ENCODE measurements at regions not wholly inside any gene's neighbourhood (a gene's known extent, or its start where the extent isn't known, plus 50 kb on each side); places are given as distances from the start of the nearest gene placed in this dataset.

DNA sequence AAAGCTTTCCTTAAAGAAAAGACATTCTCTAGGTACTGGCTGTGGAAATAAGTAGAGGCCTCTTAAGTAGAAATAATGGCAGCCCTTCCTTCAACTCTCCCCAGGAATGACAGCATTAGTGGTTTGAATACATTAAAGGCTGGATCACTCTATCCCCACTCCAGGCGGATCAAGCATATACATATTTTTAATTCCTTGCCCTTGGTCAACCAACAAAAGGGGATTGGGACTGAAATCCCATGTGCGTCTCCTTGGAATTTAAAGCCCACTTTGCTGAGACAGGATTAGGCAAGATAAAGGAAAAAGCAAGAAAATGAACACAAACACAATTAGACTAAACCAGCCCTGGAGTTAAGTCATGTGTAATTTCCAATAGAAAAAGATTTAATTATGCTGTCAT lies 391.3 kb downstream of the PPP1R2C start:
- Histone ChIP-seq H3K4me1 (ENCODE audit: control insufficient read depth, insufficient read depth, low read length) (no peaks in the 10 kb centered on the region), H3K27ac (ENCODE audit: extremely low read depth, low read depth, low read length) (no peak overlapping the region), H3K36me3 (ENCODE audit: control insufficient read depth in 2 of 2, insufficient read depth in 1 of 2, low read length in 2 of 2) (no peaks in the 10 kb centered on the region), H3K4me3 (ENCODE audit: low read depth, low read length) (no peak overlapping the region), H3K9me3 (ENCODE audit: control insufficient read depth, insufficient read depth, low read depth, low read length) (no peaks in the 10 kb centered on the region)
- CTCF ChIA-PET: no interaction called here
- POLR2A ChIA-PET: no interaction called here
- TF ChIP-seq ZNF169 (tag by site-specific recombination; IDR thresholded peaks at IDR 0.05) (no peak), ZNF266 (tag by site-specific recombination; IDR thresholded peaks at IDR 0.05; ENCODE audit: low read depth) (no peak), ZBTB17 (tag by site-specific recombination; IDR thresholded peaks at IDR 0.05) (no peak)

DNA sequence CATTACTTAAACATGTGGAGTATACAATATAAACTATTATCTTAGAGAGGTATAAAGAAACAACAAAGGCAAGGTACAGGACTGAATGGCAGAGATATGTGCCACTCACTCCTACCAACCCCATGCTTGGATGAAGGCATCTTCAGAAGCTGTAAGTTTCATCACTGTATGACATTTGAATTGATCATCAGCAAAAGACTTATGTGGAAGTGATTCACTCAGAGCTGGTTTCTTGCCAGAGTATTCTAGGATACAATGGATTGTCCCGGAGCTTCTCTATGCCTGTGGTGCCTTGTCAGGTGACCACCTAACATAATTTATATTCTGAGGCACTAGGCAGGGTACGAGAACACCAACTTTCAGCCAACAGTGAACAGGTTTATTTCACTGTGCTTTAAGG lies 392.2 kb downstream of the PPP1R2C start:
- TF ChIP-seq ZNF184 (tag by site-specific recombination; IDR thresholded peaks at IDR 0.05) (no peak), ZSCAN16 (tag by site-specific recombination; IDR thresholded peaks at IDR 0.05) (no peak), ZNF174 (tag by site-specific recombination; IDR thresholded peaks at IDR 0.05) (no peak), ZNF138 (tag by site-specific recombination; IDR thresholded peaks at IDR 0.05; ENCODE audit: borderline replicate concordance) (no peak), KLF7 (tag by site-specific recombination; IDR thresholded peaks at IDR 0.05; ENCODE audit: borderline replicate concordance) (no peak), YY2 (tag by site-specific recombination; IDR thresholded peaks at IDR 0.05) (no peak), ZNF169 (tag by site-specific recombination; IDR thresholded peaks at IDR 0.05) (no peak), ZNF404 (tag by site-specific recombination; IDR thresholded peaks at IDR 0.05) (no peak), ZNF664 (tag by site-specific recombination; IDR thresholded peaks at IDR 0.05) (no peak), ZNF621 (tag by site-specific recombination; IDR thresholded peaks at IDR 0.05) (no peak)
- TF ChIP-seq, protein P1, sequence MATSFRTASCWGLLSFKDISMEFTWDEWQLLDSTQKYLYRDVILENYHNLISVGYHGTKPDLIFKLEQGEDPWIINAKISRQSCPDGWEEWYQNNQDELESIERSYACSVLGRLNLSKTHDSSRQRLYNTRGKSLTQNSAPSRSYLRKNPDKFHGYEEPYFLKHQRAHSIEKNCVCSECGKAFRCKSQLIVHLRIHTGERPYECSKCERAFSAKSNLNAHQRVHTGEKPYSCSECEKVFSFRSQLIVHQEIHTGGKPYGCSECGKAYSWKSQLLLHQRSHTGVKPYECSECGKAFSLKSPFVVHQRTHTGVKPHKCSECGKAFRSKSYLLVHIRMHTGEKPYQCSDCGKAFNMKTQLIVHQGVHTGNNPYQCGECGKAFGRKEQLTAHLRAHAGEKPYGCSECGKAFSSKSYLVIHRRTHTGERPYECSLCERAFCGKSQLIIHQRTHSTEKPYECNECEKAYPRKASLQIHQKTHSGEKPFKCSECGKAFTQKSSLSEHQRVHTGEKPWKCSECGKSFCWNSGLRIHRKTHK (tag by site-specific recombination; IDR thresholded peaks at IDR 0.05): no peak
- TF ChIP-seq, protein P2, sequence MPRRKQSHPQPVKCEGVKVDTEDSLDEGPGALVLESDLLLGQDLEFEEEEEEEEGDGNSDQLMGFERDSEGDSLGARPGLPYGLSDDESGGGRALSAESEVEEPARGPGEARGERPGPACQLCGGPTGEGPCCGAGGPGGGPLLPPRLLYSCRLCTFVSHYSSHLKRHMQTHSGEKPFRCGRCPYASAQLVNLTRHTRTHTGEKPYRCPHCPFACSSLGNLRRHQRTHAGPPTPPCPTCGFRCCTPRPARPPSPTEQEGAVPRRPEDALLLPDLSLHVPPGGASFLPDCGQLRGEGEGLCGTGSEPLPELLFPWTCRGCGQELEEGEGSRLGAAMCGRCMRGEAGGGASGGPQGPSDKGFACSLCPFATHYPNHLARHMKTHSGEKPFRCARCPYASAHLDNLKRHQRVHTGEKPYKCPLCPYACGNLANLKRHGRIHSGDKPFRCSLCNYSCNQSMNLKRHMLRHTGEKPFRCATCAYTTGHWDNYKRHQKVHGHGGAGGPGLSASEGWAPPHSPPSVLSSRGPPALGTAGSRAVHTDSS (tag by site-specific recombination; IDR thresholded peaks at IDR 0.05): no peak
- TF ChIP-seq, protein P3, sequence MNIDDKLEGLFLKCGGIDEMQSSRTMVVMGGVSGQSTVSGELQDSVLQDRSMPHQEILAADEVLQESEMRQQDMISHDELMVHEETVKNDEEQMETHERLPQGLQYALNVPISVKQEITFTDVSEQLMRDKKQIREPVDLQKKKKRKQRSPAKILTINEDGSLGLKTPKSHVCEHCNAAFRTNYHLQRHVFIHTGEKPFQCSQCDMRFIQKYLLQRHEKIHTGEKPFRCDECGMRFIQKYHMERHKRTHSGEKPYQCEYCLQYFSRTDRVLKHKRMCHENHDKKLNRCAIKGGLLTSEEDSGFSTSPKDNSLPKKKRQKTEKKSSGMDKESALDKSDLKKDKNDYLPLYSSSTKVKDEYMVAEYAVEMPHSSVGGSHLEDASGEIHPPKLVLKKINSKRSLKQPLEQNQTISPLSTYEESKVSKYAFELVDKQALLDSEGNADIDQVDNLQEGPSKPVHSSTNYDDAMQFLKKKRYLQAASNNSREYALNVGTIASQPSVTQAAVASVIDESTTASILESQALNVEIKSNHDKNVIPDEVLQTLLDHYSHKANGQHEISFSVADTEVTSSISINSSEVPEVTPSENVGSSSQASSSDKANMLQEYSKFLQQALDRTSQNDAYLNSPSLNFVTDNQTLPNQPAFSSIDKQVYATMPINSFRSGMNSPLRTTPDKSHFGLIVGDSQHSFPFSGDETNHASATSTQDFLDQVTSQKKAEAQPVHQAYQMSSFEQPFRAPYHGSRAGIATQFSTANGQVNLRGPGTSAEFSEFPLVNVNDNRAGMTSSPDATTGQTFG (tag by site-specific recombination; IDR thresholded peaks at IDR 0.05; ENCODE audit: borderline replicate concordance): no peak
- Histone ChIP-seq H3K36me3 (ENCODE audit: control insufficient read depth in 2 of 2, insufficient read depth in 1 of 2, low read length in 2 of 2) (no peaks in the 10 kb centered on the region), H3K9me3 (ENCODE audit: control insufficient read depth, insufficient read depth, low read depth, low read length) (no peaks in the 10 kb centered on the region), H3K27ac (ENCODE audit: extremely low read depth, low read depth, low read length) (no peak overlapping the region), H3K4me1 (ENCODE audit: control insufficient read depth, insufficient read depth, low read length) (no peaks in the 10 kb centered on the region), H3K4me3 (ENCODE audit: low read depth, low read length) (no peak overlapping the region)
- CTCF ChIA-PET: no interaction called here
- POLR2A ChIA-PET: no interaction called here

DNA sequence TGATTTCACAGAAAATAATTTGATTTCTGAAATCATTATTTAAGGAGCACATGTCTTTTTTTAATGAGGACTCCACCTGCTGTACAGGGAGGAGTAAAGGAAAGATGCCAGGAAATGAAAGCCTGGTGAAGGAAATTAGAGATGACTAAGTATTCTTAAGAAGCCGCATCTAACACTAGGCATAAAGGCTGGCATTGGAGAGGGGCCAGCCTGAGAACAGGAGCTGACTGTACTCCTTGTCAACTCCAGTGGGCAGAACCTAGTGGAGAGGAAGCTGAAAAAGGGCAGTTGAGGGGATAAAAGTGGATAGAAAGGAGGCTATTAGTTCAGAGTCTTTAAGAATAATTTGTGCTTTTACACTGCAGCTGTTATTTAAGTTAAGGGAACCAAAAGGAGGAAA lies 393.0 kb downstream of the PPP1R2C start:
- no peak overlapping the region for H3K27ac ChIP-seq (ENCODE audit: extremely low read depth, low read depth, low read length)
- POLR2A ChIA-PET: no interaction called here
- H3K4me1 ChIP-seq (ENCODE audit: control insufficient read depth, insufficient read depth, low read length): no peaks in the 10 kb centered on the region
- TF ChIP-seq BCL11B (tag by site-specific recombination; IDR thresholded peaks at IDR 0.05; ENCODE audit: low read depth) (no peak), ZNF660 (tag by site-specific recombination; IDR thresholded peaks at IDR 0.05) (no peak), ZBTB8A (tag by site-specific recombination; IDR thresholded peaks at IDR 0.05) (no peak), ZNF433 (tag by site-specific recombination; IDR thresholded peaks at IDR 0.05; ENCODE audit: low read depth) (no peak), ZNF341 (tag by site-specific recombination; IDR thresholded peaks at IDR 0.05; ENCODE audit: low read depth) (no peak), ZNF777 (tag by site-specific recombination; IDR thresholded peaks at IDR 0.05; ENCODE audit: borderline replicate concordance) (no peak), ZNF473 (tag by site-specific recombination; IDR thresholded peaks at IDR 0.05) (no peak)
- H3K9me3 ChIP-seq (ENCODE audit: control insufficient read depth, insufficient read depth, low read depth, low read length): no peaks in the 10 kb centered on the region
- H3K4me3 ChIP-seq (ENCODE audit: low read depth, low read length): no peak overlapping the region
- CTCF ChIA-PET: no interaction called here
- H3K36me3 ChIP-seq (ENCODE audit: control insufficient read depth in 2 of 2, insufficient read depth in 1 of 2, low read length in 2 of 2): no peaks in the 10 kb centered on the region

All from HEK293 (cell line).